ENCODE measurements at regions not wholly inside any gene's neighbourhood (a gene's known extent, or its start where the extent isn't known, plus 50 kb on each side); places are given as distances from the start of the nearest gene placed in this dataset.

GRCh38 chr2:176710657-176711186, 441.5 kb downstream of the MTX2 start:
- TF ChIP-seq CTCF (IDR thresholded peaks at IDR 0.05) (no peak), POLR2A (IDR thresholded peaks at IDR 0.05) (no peak)

Data from Peyer's patch (tissue), 4 donors.